ENCODE measurements at regions not wholly inside any gene's neighbourhood (a gene's known extent, or its start where the extent isn't known, plus 50 kb on each side); places are given as distances from the start of the nearest gene placed in this dataset.
"Not testable (repeated sequence)": the region's sequence is repeated elsewhere in the genome, so short reads cannot be mapped to it uniquely, and the experiment has no call there.

GRCh38 chr10:33652870-33653269, 318.4 kb upstream of the NRP1 start:
- DNase-seq (ENCODE audit: low read depth in 1 of 2, low spot score in 1 of 2) = no peak
- no peak overlapping the region for H3K27ac ChIP-seq (replicated peaks)
- H3K27me3 ChIP-seq (ENCODE audit: insufficient read depth, poor library complexity, severe bottlenecking) = no peaks in the 10 kb centered on the region
- TF ChIP-seq REST (IDR thresholded peaks at IDR 0.05; ENCODE audit: insufficient replicate concordance, low read depth) (no peak), GABPA (IDR thresholded peaks at IDR 0.05; ENCODE audit: low read depth) (no peak), SPI1 (IDR thresholded peaks at IDR 0.05; ENCODE audit: borderline replicate concordance, low read depth) (no peak)
- no peak overlapping the region for H3K4me3 ChIP-seq (replicated peaks; ENCODE audit: insufficient read depth, low read length)

GRCh38 chr10:33650131-33650530, 315.7 kb upstream of the NRP1 start:
- H3K27me3 ChIP-seq (ENCODE audit: insufficient read depth, poor library complexity, severe bottlenecking); H3K4me3 ChIP-seq (replicated peaks; ENCODE audit: insufficient read depth, low read length): not testable (repeated sequence)
- peak; percentile 94 for TF ChIP-seq SPI1 (IDR thresholded peaks at IDR 0.05; ENCODE audit: borderline replicate concordance, low read depth)
- peak; percentile 42 to 53 for DNase-seq (ENCODE audit: low read depth in 1 of 2, low spot score in 1 of 2)
- peak overlapping the region; percentile 31; the same call in 1 of the 2 replicates for H3K27ac ChIP-seq (replicated peaks)

- Histone ChIP-seq H3K27me3 (ENCODE audit: insufficient read depth, poor library complexity, severe bottlenecking) (no peaks in the 10 kb centered on the region), H3K27ac (replicated peaks) (no peak overlapping the region), H3K4me3 (replicated peaks; ENCODE audit: insufficient read depth, low read length) (no peak overlapping the region)
- TF ChIP-seq SPI1 (IDR thresholded peaks at IDR 0.05; ENCODE audit: borderline replicate concordance, low read depth) (no peak), GABPA (IDR thresholded peaks at IDR 0.05; ENCODE audit: low read depth) (no peak), REST (IDR thresholded peaks at IDR 0.05; ENCODE audit: insufficient replicate concordance, low read depth) (no peak), CTCF (IDR thresholded peaks at IDR 0.05; ENCODE audit: insufficient read depth, low read length) (no peak), POLR2AphosphoS5 (IDR thresholded peaks at IDR 0.05; ENCODE audit: low read depth) (no peak)
- DNase-seq (ENCODE audit: low read depth in 1 of 2, low spot score in 1 of 2) = no peak
Measured at GRCh38 chr10:33643042-33643441, 308.6 kb upstream of the NRP1 start.

GRCh38 chr10:33638891-33639290, 304.4 kb upstream of the NRP1 start:
- Histone ChIP-seq H3K27ac (replicated peaks) (no peak overlapping the region), H3K4me3 (replicated peaks; ENCODE audit: insufficient read depth, low read length) (no peak overlapping the region), H3K27me3 (ENCODE audit: insufficient read depth, poor library complexity, severe bottlenecking) (no peaks in the 10 kb centered on the region)
- TF ChIP-seq CTCF (IDR thresholded peaks at IDR 0.05; ENCODE audit: insufficient read depth, low read length) (no peak), GABPA (IDR thresholded peaks at IDR 0.05; ENCODE audit: low read depth) (no peak), REST (IDR thresholded peaks at IDR 0.05; ENCODE audit: insufficient replicate concordance, low read depth) (no peak)
- no peak for DNase-seq (ENCODE audit: low read depth in 1 of 2, low spot score in 1 of 2)

Measured in HL-60 (cell line).